ENCODE measurements at regions not wholly inside any gene's neighbourhood (a gene's known extent, or its start where the extent isn't known, plus 50 kb on each side); places are given as distances from the start of the nearest gene placed in this dataset.

GRCh38 chr4:165613581-165613980 is 234.8 kb downstream of the CPE start:
- no peaks in the 10 kb centered on the region for H3K36me3 Mint-ChIP-seq
- ChIA-PET CTCF (ENCODE audit: partially characterized antibody) (no interaction called here), POLR2A (ENCODE audit: partially characterized antibody) (no interaction called here)
- no peak overlapping the region for H3K4me3 Mint-ChIP-seq
- H3K4me3 ChIP-seq (ENCODE audit: low read length in 2 of 2) = no peak overlapping the region
- peaks cover 0 to 7% (median 0%) of the 10 kb centered on the region in 8 donors for H3K9me3 Mint-ChIP-seq
- no peaks in the 10 kb centered on the region for H3K4me1 ChIP-seq (ENCODE audit: insufficient read depth, low read length)
- no peak overlapping the region for H3K27ac ChIP-seq (ENCODE audit: low read depth, low read length)
- no peaks in the 10 kb centered on the region for H3K9me3 ChIP-seq (ENCODE audit: control insufficient read depth in 1 of 2, low read length in 2 of 2)
- no peaks in the 10 kb centered on the region for H3K27me3 ChIP-seq (ENCODE audit: insufficient read depth, low read length)
- peaks cover 0 to 22% (median 2%) of the 10 kb centered on the region in 4 donors for H3K4me1 Mint-ChIP-seq
- intact Hi-C loops (cut with micrococcal nuclease) = no loop called here
- peaks cover 0 to 6% of the 10 kb centered on the region in 2 donors for H3K27me3 Mint-ChIP-seq
- no peak for DNase-seq
- H3K36me3 ChIP-seq (ENCODE audit: insufficient read depth, low read length) = no peaks in the 10 kb centered on the region
- no peak overlapping the region for H3K27ac Mint-ChIP-seq

- CTCF ChIA-PET (ENCODE audit: partially characterized antibody) = no interaction called here
- POLR2A ChIA-PET (ENCODE audit: partially characterized antibody) = no interaction called here
- H3K4me1 Mint-ChIP-seq = peaks cover 0 to 2% (median 0%) of the 10 kb centered on the region in 4 donors
- H3K4me3 Mint-ChIP-seq = no peak overlapping the region
- H3K9me3 Mint-ChIP-seq = peaks cover 0 to 15% (median 4%) of the 10 kb centered on the region in 8 donors
- no peak overlapping the region for H3K27ac ChIP-seq (ENCODE audit: low read depth, low read length)
- DNase-seq = peak in 1 of 5 donors; percentile 22
- H3K36me3 Mint-ChIP-seq = no peaks in the 10 kb centered on the region
- intact Hi-C loops (cut with micrococcal nuclease) = no loop called here
- no peaks in the 10 kb centered on the region for H3K4me1 ChIP-seq (ENCODE audit: insufficient read depth, low read length)
- peaks cover 0 to 9% of the 10 kb centered on the region in 2 donors for H3K27me3 Mint-ChIP-seq
- H3K9me3 ChIP-seq (ENCODE audit: control insufficient read depth in 1 of 2, low read length in 2 of 2) = no peaks in the 10 kb centered on the region
- no peaks in the 10 kb centered on the region for H3K36me3 ChIP-seq (ENCODE audit: insufficient read depth, low read length)
- no peak overlapping the region for H3K27ac Mint-ChIP-seq
- H3K4me3 ChIP-seq (ENCODE audit: low read length in 2 of 2) = no peak overlapping the region
- H3K27me3 ChIP-seq (ENCODE audit: insufficient read depth, low read length) = no peaks in the 10 kb centered on the region
Measured at GRCh38 chr4:165620913-165621312, 242.1 kb downstream of the CPE start.

- POLR2A ChIA-PET (ENCODE audit: partially characterized antibody) = no interaction called here
- no peaks in the 10 kb centered on the region for H3K4me1 ChIP-seq (ENCODE audit: insufficient read depth, low read length)
- H3K4me1 Mint-ChIP-seq = peaks cover 0 to 2% (median 0%) of the 10 kb centered on the region in 4 donors
- peaks cover 0 to 9% of the 10 kb centered on the region in 2 donors for H3K27me3 Mint-ChIP-seq
- H3K27ac ChIP-seq (ENCODE audit: low read depth, low read length) = no peak overlapping the region
- H3K36me3 Mint-ChIP-seq = no peaks in the 10 kb centered on the region
- H3K4me3 ChIP-seq (ENCODE audit: low read length in 2 of 2) = no peak overlapping the region
- no peak for DNase-seq
- peaks cover 0 to 15% (median 5%) of the 10 kb centered on the region in 8 donors for H3K9me3 Mint-ChIP-seq
- intact Hi-C loops (cut with micrococcal nuclease) = no loop called here
- CTCF ChIA-PET (ENCODE audit: partially characterized antibody) = no interaction called here
- H3K27ac Mint-ChIP-seq = no peak overlapping the region
- no peak overlapping the region for H3K4me3 Mint-ChIP-seq
- H3K36me3 ChIP-seq (ENCODE audit: insufficient read depth, low read length) = no peaks in the 10 kb centered on the region
- no peaks in the 10 kb centered on the region for H3K27me3 ChIP-seq (ENCODE audit: insufficient read depth, low read length)
- H3K9me3 ChIP-seq (ENCODE audit: control insufficient read depth in 1 of 2, low read length in 2 of 2) = no peaks in the 10 kb centered on the region
Measured at GRCh38 chr4:165621983-165622382, 243.2 kb downstream of the CPE start.

- H3K27ac Mint-ChIP-seq = no peak overlapping the region
- Histone ChIP-seq H3K4me3 (ENCODE audit: low read length in 2 of 2) (no peak overlapping the region), H3K27ac (ENCODE audit: low read depth, low read length) (no peak overlapping the region), H3K27me3 (ENCODE audit: insufficient read depth, low read length) (no peaks in the 10 kb centered on the region), H3K36me3 (ENCODE audit: insufficient read depth, low read length) (no peaks in the 10 kb centered on the region), H3K4me1 (ENCODE audit: insufficient read depth, low read length) (no peaks in the 10 kb centered on the region), H3K9me3 (ENCODE audit: control insufficient read depth in 1 of 2, low read length in 2 of 2) (no peaks in the 10 kb centered on the region)
- POLR2A ChIA-PET (ENCODE audit: partially characterized antibody) = no interaction called here
- peaks cover 0 to 4% of the 10 kb centered on the region in 2 donors for H3K27me3 Mint-ChIP-seq
- peaks cover 0 to 2% (median 0%) of the 10 kb centered on the region in 4 donors for H3K4me1 Mint-ChIP-seq
- no peak overlapping the region for H3K4me3 Mint-ChIP-seq
- H3K9me3 Mint-ChIP-seq = peaks cover 0 to 7% (median under 1%) of the 10 kb centered on the region in 8 donors
- no peak for DNase-seq
- CTCF ChIA-PET (ENCODE audit: partially characterized antibody) = no interaction called here
- no peaks in the 10 kb centered on the region for H3K36me3 Mint-ChIP-seq
- intact Hi-C loops (cut with micrococcal nuclease) = no loop called here
Measured at GRCh38 chr4:165625281-165625680, 246.5 kb downstream of the CPE start.

GRCh38 chr4:165626316-165626715 is 246.7 kb upstream of the TLL1 start:
- Histone ChIP-seq H3K9me3 (ENCODE audit: control insufficient read depth in 1 of 2, low read length in 2 of 2) (no peaks in the 10 kb centered on the region), H3K27me3 (ENCODE audit: insufficient read depth, low read length) (no peaks in the 10 kb centered on the region), H3K4me3 (ENCODE audit: low read length in 2 of 2) (no peak overlapping the region), H3K36me3 (ENCODE audit: insufficient read depth, low read length) (no peaks in the 10 kb centered on the region), H3K27ac (ENCODE audit: low read depth, low read length) (no peak overlapping the region), H3K4me1 (ENCODE audit: insufficient read depth, low read length) (no peaks in the 10 kb centered on the region)
- no peak for DNase-seq
- ChIA-PET CTCF (ENCODE audit: partially characterized antibody) (no interaction called here), POLR2A (ENCODE audit: partially characterized antibody) (no interaction called here)
- Mint-ChIP-seq H3K27ac (no peak overlapping the region), H3K27me3 (peaks cover 0 to 4% of the 10 kb centered on the region in 2 donors), H3K4me3 (no peak overlapping the region), H3K9me3 (peaks cover 0 to 7% (median 0%) of the 10 kb centered on the region in 8 donors), H3K4me1 (peaks cover 0 to 2% (median 0%) of the 10 kb centered on the region in 4 donors), H3K36me3 (no peaks in the 10 kb centered on the region)
- intact Hi-C loops (cut with micrococcal nuclease) = no loop called here

- POLR2A ChIA-PET (ENCODE audit: partially characterized antibody) = no interaction called here
- Histone ChIP-seq H3K27ac (ENCODE audit: low read depth, low read length) (no peak overlapping the region), H3K4me3 (ENCODE audit: low read length in 2 of 2) (no peak overlapping the region), H3K27me3 (ENCODE audit: insufficient read depth, low read length) (no peaks in the 10 kb centered on the region), H3K4me1 (ENCODE audit: insufficient read depth, low read length) (no peaks in the 10 kb centered on the region), H3K36me3 (ENCODE audit: insufficient read depth, low read length) (no peaks in the 10 kb centered on the region), H3K9me3 (ENCODE audit: control insufficient read depth in 1 of 2, low read length in 2 of 2) (no peaks in the 10 kb centered on the region)
- Mint-ChIP-seq H3K4me3 (no peak overlapping the region), H3K36me3 (no peaks in the 10 kb centered on the region), H3K27me3 (peaks cover 0 to under 1% of the 10 kb centered on the region in 2 donors), H3K27ac (no peak overlapping the region), H3K9me3 (peaks cover 0 to 4% (median 0%) of the 10 kb centered on the region in 8 donors), H3K4me1 (no peaks in the 10 kb centered on the region)
- CTCF ChIA-PET (ENCODE audit: partially characterized antibody) = no interaction called here
- intact Hi-C loops (cut with micrococcal nuclease) = no loop called here
- no peak for DNase-seq
Measured at GRCh38 chr4:165627128-165627527, 245.9 kb upstream of the TLL1 start.

- H3K27ac ChIP-seq (ENCODE audit: low read depth, low read length) = no peak overlapping the region
- no peak overlapping the region for H3K4me3 ChIP-seq (ENCODE audit: low read length in 2 of 2)
- no peaks in the 10 kb centered on the region for H3K4me1 ChIP-seq (ENCODE audit: insufficient read depth, low read length)
- Mint-ChIP-seq H3K36me3 (no peaks in the 10 kb centered on the region), H3K27me3 (no peaks in the 10 kb centered on the region), H3K4me1 (no peaks in the 10 kb centered on the region), H3K4me3 (no peak overlapping the region), H3K9me3 (peaks cover 0 to 2% (median 0%) of the 10 kb centered on the region in 8 donors), H3K27ac (no peak overlapping the region)
- no peaks in the 10 kb centered on the region for H3K9me3 ChIP-seq (ENCODE audit: control insufficient read depth in 1 of 2, low read length in 2 of 2)
- no peaks in the 10 kb centered on the region for H3K27me3 ChIP-seq (ENCODE audit: insufficient read depth, low read length)
- POLR2A ChIA-PET (ENCODE audit: partially characterized antibody) = no interaction called here
- CTCF ChIA-PET (ENCODE audit: partially characterized antibody) = no interaction called here
- DNase-seq = no peak
- intact Hi-C loops (cut with micrococcal nuclease) = no loop called here
- no peaks in the 10 kb centered on the region for H3K36me3 ChIP-seq (ENCODE audit: insufficient read depth, low read length)
Measured at GRCh38 chr4:165627548-165627947, 245.5 kb upstream of the TLL1 start.

- H3K4me1 ChIP-seq (ENCODE audit: insufficient read depth, low read length) = no peaks in the 10 kb centered on the region
- H3K4me3 Mint-ChIP-seq = no peak overlapping the region
- peaks cover 0 to 2% (median 0%) of the 10 kb centered on the region in 8 donors for H3K9me3 Mint-ChIP-seq
- H3K27ac ChIP-seq (ENCODE audit: low read depth, low read length) = no peak overlapping the region
- no peaks in the 10 kb centered on the region for H3K36me3 ChIP-seq (ENCODE audit: insufficient read depth, low read length)
- intact Hi-C loops (cut with micrococcal nuclease) = no loop called here
- H3K4me3 ChIP-seq (ENCODE audit: low read length in 2 of 2) = no peak overlapping the region
- peak overlapping the region in 1 of 7 donors; percentile 17 for H3K27ac Mint-ChIP-seq
- H3K9me3 ChIP-seq (ENCODE audit: control insufficient read depth in 1 of 2, low read length in 2 of 2) = no peaks in the 10 kb centered on the region
- H3K27me3 ChIP-seq (ENCODE audit: insufficient read depth, low read length) = no peaks in the 10 kb centered on the region
- DNase-seq = no peak
- no peaks in the 10 kb centered on the region for H3K27me3 Mint-ChIP-seq
- H3K4me1 Mint-ChIP-seq = no peaks in the 10 kb centered on the region
- ChIA-PET POLR2A (ENCODE audit: partially characterized antibody) (no interaction called here), CTCF (ENCODE audit: partially characterized antibody) (no interaction called here)
- no peaks in the 10 kb centered on the region for H3K36me3 Mint-ChIP-seq
Measured at GRCh38 chr4:165628572-165628971, 244.5 kb upstream of the TLL1 start.

All from CD4-positive, alpha-beta memory T cell (primary cell).